H1 (cell line): ENCODE measurements at regions not wholly inside any gene's neighbourhood (a gene's known extent, or its start where the extent isn't known, plus 50 kb on each side); places are given as distances from the start of the nearest gene placed in this dataset.

Experiments
- CTCF ChIA-PET: fragments of 300-600 bp; sonication (Branson Sonifier 250); formaldehyde crosslinking; loops from one replicate; lab custom pipeline; 2021; ENCODE audit not compliant: partially characterized antibody; lab: Charles Lee
- POLR2A ChIA-PET: fragments of 300-600 bp; sonication (Branson Sonifier 250); formaldehyde crosslinking; loops from one replicate; lab custom pipeline; 2021; ENCODE audit warnings: inconsistent platforms; ENCODE audit not compliant: partially characterized antibody; lab: Charles Lee
- DNase-seq, 2 experiments: peaks; one replicate each; pipeline versions ENCODE4 v3.0.0 to v3.0.0-alpha.2; 2010 to 2022; ENCODE audit warnings: low spot score in 2 of 2, low read depth in 1 of 2, mixed read lengths in 1 of 2
- FAIRE-seq: peaks from 2 replicates; lab custom pipeline; 2011; peaks lifted over from hg19 to GRCh38; lab: Jason Lieb, UNC
- H2AFZ ChIP-seq: 2 replicates; pipeline ENCODE4 v1.8.1; 2012; ENCODE audit warnings: low read length, inconsistent platforms
- H2AK5ac ChIP-seq: 2 replicates; pipeline ENCODE4 v1.6.1; 2013; ENCODE audit warnings: low read depth, low read length
- H2BK120ac ChIP-seq: replicated peaks from 2 replicates; pipeline ENCODE3; 2013; ENCODE audit warnings: low read depth, low read length, inconsistent platforms
- H2BK12ac ChIP-seq: 2 replicates; pipeline ENCODE4 v1.6.1; 2013; ENCODE audit warnings: low read depth, low read length
- H2BK15ac ChIP-seq: 2 replicates; pipeline ENCODE4 v1.6.1; 2013; ENCODE audit warnings: low read length
- H2BK20ac ChIP-seq: 2 replicates; pipeline ENCODE4 v1.6.1; 2013; ENCODE audit warnings: low read length
- H2BK5ac ChIP-seq: 2 replicates; pipeline ENCODE4 v1.6.1; 2013; ENCODE audit warnings: low read depth, low read length
- H3K14ac ChIP-seq: 2 replicates; pipeline ENCODE4 v1.6.1; 2013; ENCODE audit warnings: inconsistent platforms; ENCODE audit not compliant: insufficient read length
- H3K18ac ChIP-seq: 2 replicates; pipeline ENCODE4 v1.6.1; 2013; ENCODE audit warnings: low read length; ENCODE audit errors: extremely low read depth
- H3K23ac ChIP-seq: 2 replicates; pipeline ENCODE4 v1.6.1; 2013; ENCODE audit warnings: inconsistent platforms; ENCODE audit not compliant: insufficient read length
- H3K23me2 ChIP-seq: 2 replicates; pipeline ENCODE4 v1.6.1; 2013; ENCODE audit warnings: low read depth, low read length
- H3K27ac ChIP-seq: 2 replicates; pipeline ENCODE4 v1.6.1; 2011; ENCODE audit warnings: low read depth, low read length, inconsistent platforms
- H3K27me3 ChIP-seq, 4 experiments: replicated peaks in 1 of 4; 1 replicate in 1 of 4; 2 replicates in 3 of 4; pipeline versions ENCODE4 v1.6.1 to v1.8.1; 2011 to 2013; ENCODE audit warnings: low read length in 3 of 4, mild to moderate bottlenecking in 3 of 4, inconsistent platforms in 2 of 4, mixed read lengths in 2 of 4, moderate library complexity in 1 of 4; ENCODE audit not compliant: control insufficient read depth in 3 of 4, insufficient read depth in 3 of 4; ENCODE audit errors: extremely low read depth in 1 of 4
- H3K36me3 ChIP-seq, 4 experiments: 2 replicates each; pipeline versions ENCODE4 v1.6.1 to v1.8.1; 2011 to 2013; ENCODE audit warnings: mild to moderate bottlenecking in 4 of 4, low read length in 3 of 4, moderate library complexity in 2 of 4, control low read depth in 1 of 4, inconsistent platforms in 1 of 4; ENCODE audit not compliant: insufficient read depth in 4 of 4, control insufficient read depth in 2 of 4
- H3K4ac ChIP-seq: replicated peaks from 2 replicates; pipeline ENCODE3; 2013; ENCODE audit warnings: low read length, low read depth, mixed read lengths, inconsistent platforms; ENCODE audit not compliant: insufficient read length
- H3K4me1 ChIP-seq, 4 experiments: replicated peaks in 1 of 4; 1 replicate in 1 of 4; 2 replicates in 3 of 4; pipeline versions ENCODE4 v1.6.1 to v1.8.1; 2011 to 2013; ENCODE audit warnings: low read length in 3 of 4, inconsistent platforms in 2 of 4, mixed read lengths in 1 of 4; ENCODE audit not compliant: insufficient read depth in 4 of 4, control insufficient read depth in 3 of 4
- H3K4me2 ChIP-seq, 2 experiments: 2 replicates each; pipeline versions ENCODE4 v1.6.1 to v1.8.1; 2011 to 2013; ENCODE audit warnings: low read depth in 2 of 2, low read length in 2 of 2, control low read depth in 1 of 2, inconsistent platforms in 1 of 2, mild to moderate bottlenecking in 1 of 2; ENCODE audit not compliant: insufficient read depth in 1 of 2
- H3K4me3 ChIP-seq, 4 experiments: fragments of 200-600, 300-600 bp in 1 of 4; sonication (generic), shearing (Covaris generic), sonication (Bioruptor Twin) in 1 of 4; 2 replicates each; pipeline versions ENCODE4 v1.5.1 to v1.8.1; 2011 to 2016; ENCODE audit warnings: low read length in 4 of 4, low read depth in 3 of 4, control low read depth in 2 of 4, inconsistent platforms in 2 of 4, mild to moderate bottlenecking in 2 of 4, mixed read lengths in 1 of 4, moderate library complexity in 1 of 4; ENCODE audit not compliant: insufficient read depth in 2 of 4; ENCODE audit errors: extremely low read depth in 1 of 4
- H3K56ac ChIP-seq: replicated peaks from 2 replicates; pipeline ENCODE3; 2013; ENCODE audit warnings: low read depth, mild to moderate bottlenecking, mixed read lengths, low read length, inconsistent platforms; ENCODE audit not compliant: insufficient read length
- H3K79me1 ChIP-seq: 2 replicates; pipeline ENCODE4 v1.6.1; 2013; ENCODE audit warnings: low read depth, low read length, control low read depth
- H3K79me2 ChIP-seq, 2 experiments: 2 replicates each; pipeline versions ENCODE4 v1.6.1 to v1.8.1; 2012 to 2013; ENCODE audit warnings: low read length in 2 of 2, mild to moderate bottlenecking in 2 of 2, inconsistent platforms in 1 of 2; ENCODE audit not compliant: insufficient read depth in 2 of 2, control insufficient read depth in 1 of 2
- H3K9ac ChIP-seq, 4 experiments: replicated peaks in 1 of 4; 1 replicate in 1 of 4; 2 replicates in 3 of 4; pipeline versions ENCODE4 v1.6.1 to v1.8.1; 2011 to 2013; ENCODE audit warnings: low read depth in 3 of 4, low read length in 3 of 4, control low read depth in 2 of 4, mild to moderate bottlenecking in 2 of 4, moderate library complexity in 2 of 4, inconsistent platforms in 1 of 4; ENCODE audit errors: extremely low read depth in 1 of 4
- H3K9me3 ChIP-seq, 2 experiments: 2 replicates each; pipeline versions ENCODE4 v1.6.1 to v1.8.1; 2012 to 2013; ENCODE audit warnings: mild to moderate bottlenecking in 2 of 2, moderate library complexity in 2 of 2, control low read depth in 1 of 2, inconsistent platforms in 1 of 2, low read depth in 1 of 2, low read length in 1 of 2, mixed read lengths in 1 of 2; ENCODE audit not compliant: insufficient read depth in 2 of 2
- H4K20me1 ChIP-seq, 2 experiments: replicated peaks in 1 of 2; 2 replicates each; pipeline versions ENCODE3 to v1.8.1; 2011 to 2013; ENCODE audit warnings: inconsistent platforms in 2 of 2, low read length in 2 of 2, mild to moderate bottlenecking in 1 of 2; ENCODE audit not compliant: insufficient read depth in 2 of 2, control insufficient read depth in 1 of 2
- H4K5ac ChIP-seq: 2 replicates; pipeline ENCODE4 v1.6.1; 2013; ENCODE audit warnings: low read length, low read depth, mixed read lengths, inconsistent platforms; ENCODE audit not compliant: insufficient read length
- H4K8ac ChIP-seq: 2 replicates; pipeline ENCODE4 v1.8.0; 2013; ENCODE audit warnings: mild to moderate bottlenecking, moderate library complexity, low read length, inconsistent platforms; ENCODE audit not compliant: insufficient read depth; ENCODE audit errors: extremely low read depth
- H4K91ac ChIP-seq: replicated peaks from 2 replicates; pipeline ENCODE3; 2013; ENCODE audit warnings: low read length, mixed read lengths, inconsistent platforms; ENCODE audit not compliant: insufficient read length
- WGBS, 2 experiments: shearing (Covaris generic) in 1 of 2; methylation state at CpG; one replicate each; pipeline versions ENCODE4 v1.1.6 to v1.1.7; 2013 to 2015; ENCODE audit warnings: low lambda C conversion rate in 2 of 2, mixed read lengths in 2 of 2, inconsistent platforms in 1 of 2, low coverage in 1 of 2, missing lambda C conversion rate in 1 of 2; ENCODE audit not compliant: insufficient replicate concordance in 2 of 2, insufficient coverage in 1 of 2, insufficient read length in 1 of 2; ENCODE audit errors: extremely low coverage in 1 of 2, missing lambda C conversion rate in 1 of 2; 5-methylcytosine and 5-hydroxymethylcytosine counted together
- TF ChIP-seq, protein P1 (sequence below): IDR thresholded peaks from 2 replicates; pipeline ENCODE4 v1.6.1; 2012; ENCODE audit warnings: inconsistent platforms

DNA sequence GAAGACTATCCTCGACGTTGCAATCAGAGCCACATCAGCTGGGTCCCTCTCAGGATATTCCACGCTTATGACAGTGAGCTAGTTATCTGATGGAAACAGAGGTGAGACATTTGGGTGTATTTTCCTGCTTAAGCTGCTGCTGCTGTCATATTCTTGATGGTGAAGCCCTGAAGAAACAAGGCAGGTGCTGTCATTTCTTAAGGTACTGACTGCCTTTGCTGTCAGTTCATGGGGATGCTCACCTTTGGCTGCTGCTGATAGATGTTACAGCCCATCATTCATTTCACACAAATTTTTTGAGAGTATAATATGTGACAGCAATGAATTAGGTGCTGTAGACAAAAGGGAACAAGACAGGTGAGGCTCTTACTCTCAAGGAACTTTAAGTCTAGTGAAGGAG lies 577.4 kb downstream of the LMO4 start:
- no peaks in the 10 kb centered on the region for H4K20me1 ChIP-seq
- no peak overlapping the region for H2BK120ac ChIP-seq
- no peak overlapping the region for H3K23ac ChIP-seq
- no peak overlapping the region for H3K14ac ChIP-seq
- no peaks in the 10 kb centered on the region for H3K9me3 ChIP-seq
- H2BK20ac ChIP-seq: no peak overlapping the region
- H2AFZ ChIP-seq: no peak overlapping the region
- no peak overlapping the region for H3K27ac ChIP-seq
- H3K4ac ChIP-seq: no peak overlapping the region
- H3K4me2 ChIP-seq: no peak overlapping the region
- H4K91ac ChIP-seq: no peak overlapping the region
- H3K4me3 ChIP-seq: no peak overlapping the region
- H3K56ac ChIP-seq: no peak overlapping the region
- CTCF ChIA-PET: no interaction called here
- no peaks in the 10 kb centered on the region for H3K79me1 ChIP-seq
- H3K27me3 ChIP-seq: no peaks in the 10 kb centered on the region
- no peak overlapping the region for H2BK12ac ChIP-seq
- FAIRE-seq (no peak), DNase-seq (no peak)
- no peak overlapping the region for H2BK15ac ChIP-seq
- no peak overlapping the region for H3K9ac ChIP-seq
- H3K18ac ChIP-seq: no peak overlapping the region
- WGBS, 2 experiments: 98% methylated on average over 3 of the region's 3 CpGs; no CpG with 5 or more reads in 1 of the 2 experiments
- H2BK5ac ChIP-seq: no peak overlapping the region
- no peak overlapping the region for H4K8ac ChIP-seq
- peaks cover 0 to 5% (median 2%) of the 10 kb centered on the region in 4 experiments; a peak in 3 of 7 replicates for H3K4me1 ChIP-seq
- H3K23me2 ChIP-seq: no peaks in the 10 kb centered on the region
- H2AK5ac ChIP-seq: no peak overlapping the region
- POLR2A ChIA-PET: no interaction called here
- H3K36me3 ChIP-seq: no peaks in the 10 kb centered on the region
- no peaks in the 10 kb centered on the region for H3K79me2 ChIP-seq
- H4K5ac ChIP-seq: no peak overlapping the region
- TF ChIP-seq, protein P1, sequence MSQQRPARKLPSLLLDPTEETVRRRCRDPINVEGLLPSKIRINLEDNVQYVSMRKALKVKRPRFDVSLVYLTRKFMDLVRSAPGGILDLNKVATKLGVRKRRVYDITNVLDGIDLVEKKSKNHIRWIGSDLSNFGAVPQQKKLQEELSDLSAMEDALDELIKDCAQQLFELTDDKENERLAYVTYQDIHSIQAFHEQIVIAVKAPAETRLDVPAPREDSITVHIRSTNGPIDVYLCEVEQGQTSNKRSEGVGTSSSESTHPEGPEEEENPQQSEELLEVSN: no peak
